IMR-90 (cell line): ENCODE measurements at regions not wholly inside any gene's neighbourhood (a gene's known extent, or its start where the extent isn't known, plus 50 kb on each side); places are given as distances from the start of the nearest gene placed in this dataset.

Experiments
- ATAC-seq: fragments of 200-7000 bp; cut with Tn5 transposase; 2 replicates; pipeline ENCODE4 v1.9.1; 2020; ENCODE audit warnings: low read depth, mild to moderate bottlenecking, moderate library complexity
- BruUV-seq: library from RNA; stranded (reverse); fragments of 400-500 nt; replicated peaks from 2 replicates; lab custom pipeline; 2021; lab: Mats Ljungman, UMichigan
- CTCF ChIA-PET: fragments of 300-600 bp; formaldehyde crosslinking; extraction: SDS; loops from one replicate; lab custom pipeline; 2021; ENCODE audit warnings: antibody characterized with exemption; lab: Yijun Ruan, JAX
- POLR2A ChIA-PET: fragments of 300-600 bp; sonication (Branson Sonifier 250); formaldehyde crosslinking; loops from one replicate; lab custom pipeline; 2022; ENCODE audit warnings: antibody characterized with exemption; ENCODE audit not compliant: unreplicated experiment; lab: Charles Lee
- DNase-seq: peaks from one replicate; pipeline ENCODE4 v3.0.0; 2013
- H2AFZ ChIP-seq: replicated peaks from 2 replicates; pipeline ENCODE3; 2013; ENCODE audit warnings: low read length, mild to moderate bottlenecking; ENCODE audit not compliant: poor library complexity
- H2AK5ac ChIP-seq: 2 replicates; pipeline ENCODE4 v1.6.1; 2013; ENCODE audit warnings: low read depth, low read length, inconsistent platforms
- H2AK9ac ChIP-seq: replicated peaks from 2 replicates; pipeline ENCODE3; 2013; ENCODE audit warnings: mild to moderate bottlenecking, low read depth, low read length, moderate library complexity; ENCODE audit not compliant: poor library complexity
- H2BK120ac ChIP-seq: 2 replicates; pipeline ENCODE4 v1.6.1; 2013; ENCODE audit warnings: low read depth, low read length, inconsistent platforms
- H2BK15ac ChIP-seq: 3 replicates; pipeline ENCODE4 v1.6.1; 2013; ENCODE audit warnings: low read depth, low read length, inconsistent platforms
- H2BK20ac ChIP-seq: 2 replicates; pipeline ENCODE4 v1.6.1; 2013; ENCODE audit warnings: low read depth, mild to moderate bottlenecking, inconsistent platforms, low read length, moderate library complexity
- H2BK5ac ChIP-seq: 2 replicates; pipeline ENCODE4 v1.6.1; 2013; ENCODE audit warnings: mild to moderate bottlenecking, low read depth, low read length, inconsistent platforms; ENCODE audit not compliant: poor library complexity, severe bottlenecking
- H3K14ac ChIP-seq: replicated peaks from 2 replicates; pipeline ENCODE4 v1.6.1; 2013; ENCODE audit warnings: low read depth, low read length, inconsistent platforms
- H3K18ac ChIP-seq: 2 replicates; pipeline ENCODE4 v1.6.1; 2013; ENCODE audit warnings: low read depth, low read length, control low read depth
- H3K23ac ChIP-seq: 2 replicates; pipeline ENCODE4 v1.6.1; 2013; ENCODE audit warnings: low read depth, low read length, inconsistent platforms
- H3K27ac ChIP-seq: 2 replicates; pipeline ENCODE4 v1.5.1; 2013; ENCODE audit warnings: mild to moderate bottlenecking, control low read depth, low read length; ENCODE audit not compliant: insufficient read depth
- H3K27me3 ChIP-seq: 2 replicates; pipeline ENCODE4 v1.6.1; 2013; ENCODE audit warnings: low read length; ENCODE audit not compliant: control insufficient read depth, insufficient read depth
- H3K36me3 ChIP-seq: 2 replicates; pipeline ENCODE4 v1.6.1; 2013; ENCODE audit warnings: low read length, mixed read lengths; ENCODE audit not compliant: control insufficient read depth, insufficient read depth
- H3K4ac ChIP-seq: 2 replicates; pipeline ENCODE4 v1.6.1; 2013; ENCODE audit warnings: low read depth, low read length, inconsistent platforms
- H3K4me1 ChIP-seq: 2 replicates; pipeline ENCODE4 v1.6.1; 2013; ENCODE audit warnings: low read length, mixed read lengths; ENCODE audit not compliant: control insufficient read depth, insufficient read depth
- H3K4me2 ChIP-seq: 2 replicates; pipeline ENCODE4 v1.6.1; 2013; ENCODE audit warnings: low read depth, mild to moderate bottlenecking, control low read depth, low read length, moderate library complexity
- H3K4me3 ChIP-seq: 2 replicates; pipeline ENCODE4 v1.5.1; 2013; ENCODE audit warnings: low read depth, mild to moderate bottlenecking, control low read depth, low read length, moderate library complexity; ENCODE audit not compliant: insufficient read depth
- H3K56ac ChIP-seq: 2 replicates; pipeline ENCODE4 v1.6.1; 2013; ENCODE audit warnings: low read length, inconsistent platforms; ENCODE audit not compliant: insufficient read depth; ENCODE audit errors: extremely low read depth
- H3K79me1 ChIP-seq, 2 experiments: 2 replicates each; pipeline ENCODE4 v1.6.1; 2013; ENCODE audit warnings: low read length in 2 of 2, inconsistent platforms in 1 of 2, low read depth in 1 of 2
- H3K9ac ChIP-seq: 2 replicates; pipeline ENCODE4 v1.6.1; 2013; ENCODE audit warnings: low read depth, low read length, control low read depth
- H3K9me1 ChIP-seq: 2 replicates; pipeline ENCODE4 v1.6.1; 2013; ENCODE audit warnings: low read length, inconsistent platforms; ENCODE audit not compliant: insufficient read depth
- H3K9me3 ChIP-seq: 2 replicates; pipeline ENCODE4 v1.6.1; 2013; ENCODE audit warnings: low read length; ENCODE audit not compliant: control insufficient read depth, insufficient read depth
- H4K20me1 ChIP-seq: 2 replicates; pipeline ENCODE4 v1.6.1; 2013; ENCODE audit warnings: low read length, inconsistent platforms; ENCODE audit not compliant: insufficient read depth
- H4K5ac ChIP-seq: 2 replicates; pipeline ENCODE4 v1.6.1; 2013; ENCODE audit warnings: mild to moderate bottlenecking, low read depth, low read length, control low read depth
- H4K8ac ChIP-seq, 2 experiments: 2 replicates each; pipeline ENCODE4 v1.6.1; 2013; ENCODE audit warnings: low read depth in 2 of 2, low read length in 2 of 2, control low read depth in 1 of 2, inconsistent platforms in 1 of 2
- H4K91ac ChIP-seq: 2 replicates; pipeline ENCODE4 v1.6.1; 2013; ENCODE audit warnings: low read depth, low read length, inconsistent platforms; ENCODE audit not compliant: insufficient read depth
- BHLHE40 ChIP-seq: fragments of 150-350 bp; IDR thresholded peaks from 2 replicates; pipeline ENCODE4 v1.6.1; 2016; ENCODE audit warnings: mild to moderate bottlenecking, low read depth, low read length
- POLR2A ChIP-seq: IDR thresholded peaks from 2 replicates; pipeline ENCODE4 v1.6.1; 2012; ENCODE audit warnings: mild to moderate bottlenecking, low read depth, low read length
- RAD21 ChIP-seq: IDR thresholded peaks from 2 replicates; pipeline ENCODE4 v1.6.1; 2012; ENCODE audit warnings: low read length, improper control_type of control experiment
- WGBS, 2 experiments: methylation state at CpG; one replicate each; pipeline versions ENCODE4 v1.1.5 to v1.1.7; 2013; ENCODE audit warnings: missing lambda C conversion rate in 2 of 2; ENCODE audit not compliant: insufficient read length in 1 of 2; ENCODE audit errors: extremely low coverage in 2 of 2; 5-methylcytosine and 5-hydroxymethylcytosine counted together
- dilution Hi-C: fragments of 300-500 bp; cut with HindIII; formaldehyde crosslinking; loops from one replicate; pipeline ENCODE4 v1.14.3; 2018; ENCODE audit warnings: low sequenced_read_pairs; ENCODE audit not compliant: unreplicated experiment
- in situ Hi-C: fragments of 300-500 bp; cut with MboI; formaldehyde crosslinking; loops from 3 replicates; pipeline ENCODE4 v1.14.3; 2019; ENCODE audit warnings: low sequenced_read_pairs, inconsistent platforms, mixed read lengths
- intact Hi-C: fragments of 100-400 bp; cut with micrococcal nuclease; formaldehyde crosslinking; loops from 2 replicates; pipeline ENCODE4 v1.10.0; 2022

- Histone ChIP-seq H3K79me1 (no peaks in the 10 kb centered on the region), H2AK9ac (no peak overlapping the region), H2BK20ac (no peak overlapping the region), H2AK5ac (no peak overlapping the region), H3K9ac (no peak overlapping the region), H4K20me1 (no peaks in the 10 kb centered on the region), H3K23ac (no peak overlapping the region), H3K18ac (no peak overlapping the region), H3K14ac (no peak overlapping the region), H3K36me3 (no peaks in the 10 kb centered on the region), H3K27me3 (no peaks in the 10 kb centered on the region), H2BK15ac (no peak overlapping the region), H2AFZ (no peak overlapping the region), H3K4me1 (no peaks in the 10 kb centered on the region), H4K8ac (no peak overlapping the region), H2BK5ac (no peak overlapping the region), H3K9me1 (no peaks in the 10 kb centered on the region), H4K91ac (no peak overlapping the region), H3K9me3 (peaks cover 8% of the 10 kb centered on the region), H2BK120ac (no peak overlapping the region), H3K4me3 (no peak overlapping the region), H3K4ac (no peak overlapping the region), H3K4me2 (no peak overlapping the region), H3K56ac (no peak overlapping the region), H3K27ac (no peak overlapping the region), H4K5ac (no peak overlapping the region)
- no peak for ATAC-seq
- no CpG with 5 or more reads among the region's 1 CpG for WGBS, 2 experiments
- no TSS peak for BruUV-seq
- no peak for DNase-seq
- in situ Hi-C loops (no loop called here), dilution Hi-C loops (no loop called here), intact Hi-C loops (no loop called here)
- TF ChIP-seq BHLHE40 = no peak
- TF ChIP-seq RAD21 = no peak
- TF ChIP-seq POLR2A = no peak
- ChIA-PET POLR2A (no interaction called here), CTCF (no interaction called here)
Observed at GRCh38 chr16:8375232-8375587, 215.1 kb downstream of the TMEM114 start.
